Left ventricle myocardium inferior (tissue), 1 donor: ENCODE measurements at regions not wholly inside any gene's neighbourhood (a gene's known extent, or its start where the extent isn't known, plus 50 kb on each side); places are given as distances from the start of the nearest gene placed in this dataset.

Experiments used
- DNase-seq: peaks from one replicate; pipeline ENCODE4 v3.0.0-alpha.2; 2020
- H3K27ac ChIP-seq: fragments of 200-600 bp; replicated peaks from 2 replicates; pipeline ENCODE4 v1.8.0; 2021
- H3K27me3 ChIP-seq: fragments of 200-600 bp; 2 replicates; pipeline ENCODE4 v1.8.0; 2021; ENCODE audit warnings: low read depth
- H3K36me3 ChIP-seq: fragments of 200-600 bp; 2 replicates; pipeline ENCODE4 v1.8.0; 2021
- H3K4me1 ChIP-seq: fragments of 200-600 bp; 2 replicates; pipeline ENCODE4 v1.8.0; 2021
- H3K4me3 ChIP-seq: fragments of 200-600 bp; 2 replicates; pipeline ENCODE4 v1.8.0; 2021; ENCODE audit warnings: mild to moderate bottlenecking, moderate library complexity
- H3K9me3 ChIP-seq: fragments of 200-600 bp; replicated peaks from 2 replicates; pipeline ENCODE4 v1.8.0; 2021
- intact Hi-C: fragments of 100-400 bp; cut with micrococcal nuclease; formaldehyde crosslinking; loops from one replicate; pipeline ENCODE4 v1.11.0; 2022
- TF ChIP-seq, protein P1 (sequence below): fragments of 200-600 bp; IDR thresholded peaks from 2 replicates; pipeline ENCODE4 v1.8.0; 2021; ENCODE audit warnings: antibody characterized with exemption, mild to moderate bottlenecking, borderline replicate concordance
- donor health status: DM: no; HTN: yes; CAD: no; lungs with severe emphysema.

DNA sequence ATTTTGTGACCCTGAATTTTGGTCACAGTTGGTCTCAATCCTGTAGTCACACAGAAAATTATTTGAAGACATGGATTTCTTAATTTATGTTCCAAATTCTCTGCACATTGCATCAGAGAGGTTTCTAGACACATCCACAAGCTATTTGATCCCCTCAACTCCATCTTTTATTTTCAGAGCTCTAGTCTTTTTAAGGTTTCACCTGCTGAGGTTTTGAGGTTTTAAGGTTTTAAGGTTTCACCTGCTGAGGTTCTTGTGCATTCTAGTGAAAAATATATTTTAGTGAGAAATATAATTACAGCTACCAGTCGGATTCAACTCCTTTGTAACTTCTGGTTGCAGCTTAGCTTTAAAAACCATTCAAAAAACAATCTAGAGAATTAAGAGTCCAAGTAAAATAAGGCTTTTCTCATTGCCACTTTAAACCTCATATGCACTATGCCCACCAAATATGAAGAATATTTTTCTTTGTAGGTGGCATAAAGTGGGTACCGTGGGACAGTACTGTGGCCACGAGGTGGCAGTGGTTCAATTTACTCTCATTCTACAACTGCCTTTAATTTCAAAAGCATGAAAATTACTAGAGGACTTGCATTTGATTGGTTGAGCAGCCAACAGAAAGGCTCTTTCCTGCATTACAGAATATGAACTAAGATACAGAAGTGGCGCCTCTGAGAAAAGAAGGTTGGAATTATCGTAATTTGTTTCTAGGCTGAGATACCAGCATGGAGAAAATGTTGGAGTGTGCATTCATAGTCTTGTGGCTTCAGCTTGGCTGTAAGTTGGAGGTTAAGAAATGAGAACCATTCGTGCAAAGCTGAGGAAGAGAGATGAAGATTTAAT is 366.5 kb upstream of the OR4E1 start:
- H3K9me3 ChIP-seq, result peaks cover 4% of the 10 kb centered on the region

DNA sequence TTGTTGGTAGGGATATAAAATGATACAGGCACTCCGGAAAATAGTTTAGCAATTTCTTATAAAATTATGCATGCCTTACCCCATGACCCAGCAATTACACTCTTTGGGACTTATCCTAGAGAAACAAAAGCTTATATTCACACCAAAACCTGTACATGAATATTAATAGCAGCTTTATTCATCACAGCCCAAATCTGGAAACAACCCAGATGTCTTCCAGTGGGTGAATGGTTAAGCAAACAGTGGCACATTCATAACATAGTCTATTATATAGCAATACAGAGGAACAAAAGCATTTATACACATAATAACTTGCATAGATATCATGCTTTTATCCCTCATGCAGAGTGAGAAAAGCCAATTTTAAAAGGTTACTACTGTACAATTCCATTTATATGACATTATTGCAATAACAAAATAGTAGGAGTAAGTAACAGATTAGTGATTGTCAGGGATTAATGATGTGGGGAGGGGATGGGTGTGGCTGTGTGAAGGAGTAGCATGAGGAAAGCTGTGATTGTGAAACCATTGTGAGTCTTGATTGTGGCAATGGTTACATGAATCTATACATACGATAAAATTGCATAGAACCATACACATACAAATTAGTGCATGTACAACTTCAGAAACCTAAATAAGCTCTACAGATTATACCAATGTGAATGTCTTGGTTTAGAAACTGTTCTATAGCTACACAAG is 363.1 kb upstream of the OR4E1 start:
- Histone ChIP-seq H3K36me3 (no peaks in the 10 kb centered on the region), H3K4me3 (no peak overlapping the region), H3K9me3 (peaks cover 4% of the 10 kb centered on the region), H3K27me3 (peaks cover 21% of the 10 kb centered on the region), H3K27ac (no peak overlapping the region), H3K4me1 (no peaks in the 10 kb centered on the region)
- intact Hi-C loops, result no loop called here
- TF ChIP-seq, protein P1, sequence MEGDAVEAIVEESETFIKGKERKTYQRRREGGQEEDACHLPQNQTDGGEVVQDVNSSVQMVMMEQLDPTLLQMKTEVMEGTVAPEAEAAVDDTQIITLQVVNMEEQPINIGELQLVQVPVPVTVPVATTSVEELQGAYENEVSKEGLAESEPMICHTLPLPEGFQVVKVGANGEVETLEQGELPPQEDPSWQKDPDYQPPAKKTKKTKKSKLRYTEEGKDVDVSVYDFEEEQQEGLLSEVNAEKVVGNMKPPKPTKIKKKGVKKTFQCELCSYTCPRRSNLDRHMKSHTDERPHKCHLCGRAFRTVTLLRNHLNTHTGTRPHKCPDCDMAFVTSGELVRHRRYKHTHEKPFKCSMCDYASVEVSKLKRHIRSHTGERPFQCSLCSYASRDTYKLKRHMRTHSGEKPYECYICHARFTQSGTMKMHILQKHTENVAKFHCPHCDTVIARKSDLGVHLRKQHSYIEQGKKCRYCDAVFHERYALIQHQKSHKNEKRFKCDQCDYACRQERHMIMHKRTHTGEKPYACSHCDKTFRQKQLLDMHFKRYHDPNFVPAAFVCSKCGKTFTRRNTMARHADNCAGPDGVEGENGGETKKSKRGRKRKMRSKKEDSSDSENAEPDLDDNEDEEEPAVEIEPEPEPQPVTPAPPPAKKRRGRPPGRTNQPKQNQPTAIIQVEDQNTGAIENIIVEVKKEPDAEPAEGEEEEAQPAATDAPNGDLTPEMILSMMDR, result no peak
- DNase-seq, result no peak

More for the DNA sequence above, 366.5 kb upstream of the OR4E1 start:
- Histone ChIP-seq H3K27me3 (peaks cover 12% of the 10 kb centered on the region), H3K4me1 (no peaks in the 10 kb centered on the region), H3K36me3 (no peaks in the 10 kb centered on the region), H3K27ac (no peak overlapping the region), H3K4me3 (no peak overlapping the region)
- intact Hi-C loops, result no loop called here
- TF ChIP-seq, protein P1, result peak; percentile 58
- DNase-seq, result no peak

DNA sequence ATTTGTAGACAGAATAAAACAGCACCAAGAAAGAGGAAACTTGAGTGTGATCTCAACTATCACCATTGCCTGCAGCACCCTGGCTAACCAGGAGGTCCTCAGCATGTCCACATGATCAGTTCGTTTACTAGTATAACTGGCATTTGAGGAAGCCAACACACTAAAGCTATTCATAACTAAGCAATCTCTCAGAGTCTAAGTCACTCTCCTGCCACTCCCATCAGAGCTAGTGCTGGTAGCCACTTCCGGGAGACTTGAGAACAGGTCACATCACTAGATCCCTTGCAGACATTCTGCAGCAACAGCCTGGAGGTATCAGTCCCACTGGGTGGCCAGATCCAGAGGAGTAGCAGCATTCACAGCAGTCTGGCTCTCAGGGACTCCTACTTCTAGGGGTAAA is 352.9 kb upstream of the OR4E1 start:
- Histone ChIP-seq H3K36me3 (no peaks in the 10 kb centered on the region), H3K27me3 (peaks cover 18% of the 10 kb centered on the region), H3K4me3 (no peak overlapping the region), H3K4me1 (no peaks in the 10 kb centered on the region), H3K9me3 (no peaks in the 10 kb centered on the region), H3K27ac (no peak overlapping the region)
- TF ChIP-seq, protein P1, result no peak
- no peak for DNase-seq
- intact Hi-C loops, result no loop called here

DNA sequence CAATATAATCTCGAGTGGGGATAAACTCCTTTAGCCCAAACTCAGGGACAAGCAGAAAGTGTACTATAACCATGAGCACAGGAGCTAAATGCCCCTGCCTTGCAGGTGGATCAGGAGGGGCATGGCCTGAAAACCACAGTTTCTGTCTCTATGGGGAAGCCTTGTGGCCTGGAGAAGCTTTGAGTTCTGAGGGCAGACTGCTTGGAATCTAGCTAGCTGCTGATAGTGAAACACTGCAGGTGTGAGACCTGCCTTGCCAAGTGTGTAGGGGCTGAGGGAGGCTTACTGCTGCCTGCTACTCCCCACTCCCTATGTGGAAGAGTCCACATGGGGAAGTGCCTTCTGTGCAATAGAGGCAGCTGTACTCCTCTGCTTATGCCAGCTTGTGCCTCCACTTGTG is 352.3 kb upstream of the OR4E1 start:
- Histone ChIP-seq H3K9me3 (no peaks in the 10 kb centered on the region), H3K36me3 (no peaks in the 10 kb centered on the region), H3K4me1 (no peaks in the 10 kb centered on the region), H3K27ac (no peak overlapping the region), H3K27me3 (peaks cover 18% of the 10 kb centered on the region), H3K4me3 (no peak overlapping the region)
- TF ChIP-seq, protein P1, result no peak
- intact Hi-C loops, result no loop called here
- no peak for DNase-seq

DNA sequence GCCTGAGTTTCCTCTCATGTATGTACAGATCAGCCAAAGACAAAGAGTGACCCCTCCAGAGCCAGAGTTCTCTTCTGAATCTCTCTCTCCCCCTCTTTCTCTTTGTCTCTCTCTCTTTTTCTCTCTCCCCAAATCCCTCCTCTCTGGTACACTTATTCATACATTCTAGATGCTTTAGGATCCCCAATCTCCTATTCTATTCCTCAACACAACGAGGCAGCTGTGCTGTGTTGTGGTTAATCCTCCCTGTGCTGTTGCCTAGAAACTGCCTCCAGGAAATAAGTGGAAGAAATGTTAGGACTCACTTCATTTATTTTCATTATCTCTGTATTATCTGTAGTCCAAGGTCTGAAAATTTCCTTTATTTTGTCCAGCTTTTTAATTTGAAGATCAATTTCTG is 350.5 kb upstream of the OR4E1 start:
- Histone ChIP-seq H3K27ac (no peak overlapping the region), H3K4me3 (no peak overlapping the region), H3K4me1 (no peaks in the 10 kb centered on the region), H3K27me3 (peaks cover 18% of the 10 kb centered on the region), H3K36me3 (no peaks in the 10 kb centered on the region), H3K9me3 (no peaks in the 10 kb centered on the region)
- intact Hi-C loops, result no loop called here
- TF ChIP-seq, protein P1, result no peak
- no peak for DNase-seq
